Ascending aorta (tissue), 2 donors: ENCODE measurements at regions not wholly inside any gene's neighbourhood (a gene's known extent, or its start where the extent isn't known, plus 50 kb on each side); places are given as distances from the start of the nearest gene placed in this dataset.

Source experiments
- DNase-seq, 2 donors: peaks; one replicate each; pipeline ENCODE4 v3.0.0-alpha.2; 2019; ENCODE audit warnings: low spot score in 2 of 2
- H3K27ac ChIP-seq, 2 donors: fragments of 200-600 bp; sonication (generic); one replicate each; pipeline ENCODE4 v1.5.1; 2016 to 2017; ENCODE audit warnings: mild to moderate bottlenecking in 1 of 2
- H3K27me3 ChIP-seq: fragments of 200-600 bp; sonication (generic); one replicate; pipeline ENCODE4 v1.5.1; 2017
- H3K36me3 ChIP-seq, 2 donors: fragments of 200-600 bp; sonication (generic); one replicate each; pipeline ENCODE4 v1.5.1; 2016
- H3K4me1 ChIP-seq, 2 donors: fragments of 200-600 bp; sonication (generic); one replicate each; pipeline ENCODE4 v1.5.1; 2016 to 2017; ENCODE audit warnings: mild to moderate bottlenecking in 1 of 2
- H3K4me3 ChIP-seq, 2 donors: fragments of 200-600 bp; sonication (generic); one replicate each; pipeline ENCODE4 v1.5.1; 2016 to 2017; ENCODE audit warnings: mild to moderate bottlenecking in 1 of 2
- H3K9me3 ChIP-seq, 2 donors: fragments of 200-600 bp; sonication (generic); one replicate each; pipeline ENCODE4 v1.5.1; 2016
- CTCF ChIP-seq, 3 experiments: fragments of 200-600 bp in 2 of 3; fragments of 450-650 bp in 1 of 3; sonication (generic) in 2 of 3; IDR thresholded peaks; one replicate each; pipeline ENCODE4 v1.5.1; 2016 to 2019; ENCODE audit warnings: antibody characterized with exemption in 3 of 3, mild to moderate bottlenecking in 1 of 3, moderate library complexity in 1 of 3
- intact Hi-C: fragments of 100-400 bp; cut with DNase I; formaldehyde crosslinking; loops from one replicate; pipeline ENCODE4 v1.15.1; 2023

DNA sequence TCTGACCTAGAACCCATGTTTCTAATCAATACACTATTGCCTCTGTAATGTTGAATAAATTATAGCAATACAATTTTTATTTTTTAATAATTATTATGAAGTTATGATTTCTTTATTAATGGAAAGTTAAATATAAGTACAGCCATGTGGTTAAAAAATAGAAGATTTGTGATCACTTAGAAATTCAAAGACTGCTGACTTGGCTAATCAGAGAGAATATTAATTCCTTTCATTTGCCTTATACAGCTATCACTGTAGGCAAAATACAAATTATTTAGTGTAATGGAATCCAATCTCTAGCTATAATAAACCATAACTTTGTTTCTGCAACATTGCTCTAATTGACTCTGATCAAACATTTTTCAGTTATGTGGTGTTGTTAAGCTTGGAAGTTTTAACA is 255.0 kb upstream of the TAS2R1 start:
- Histone ChIP-seq H3K4me1 (no peaks in the 10 kb centered on the region), H3K9me3 (no peaks in the 10 kb centered on the region), H3K27me3 (no peaks in the 10 kb centered on the region), H3K4me3 (no peak overlapping the region), H3K27ac (no peak overlapping the region), H3K36me3 (no peaks in the 10 kb centered on the region)
- no peak for TF ChIP-seq CTCF (IDR thresholded peaks at IDR 0.05)
- DNase-seq, result no peak
- intact Hi-C loops, result no loop called here

DNA sequence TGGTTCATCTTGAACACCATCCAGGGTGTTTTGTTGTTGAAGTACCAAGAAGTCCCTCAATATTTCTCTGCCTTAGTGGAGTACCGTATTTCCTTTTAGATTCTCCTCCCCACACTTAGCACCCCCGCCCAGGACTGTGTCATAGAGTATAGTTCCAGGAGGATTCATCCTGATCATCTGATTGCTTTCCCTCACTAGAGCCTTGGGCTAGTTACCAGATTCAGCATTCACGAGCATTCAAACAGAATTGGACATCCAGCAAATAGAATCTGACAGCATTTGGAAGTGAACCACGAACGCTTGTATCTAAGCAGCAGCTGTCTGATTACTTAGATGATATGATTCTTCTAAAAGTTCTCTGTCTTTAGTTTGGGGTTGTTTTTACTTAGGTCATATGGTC is 248.1 kb upstream of the TAS2R1 start:
- TF ChIP-seq CTCF (IDR thresholded peaks at IDR 0.05), result no peak
- intact Hi-C loops, result no loop called here

DNA sequence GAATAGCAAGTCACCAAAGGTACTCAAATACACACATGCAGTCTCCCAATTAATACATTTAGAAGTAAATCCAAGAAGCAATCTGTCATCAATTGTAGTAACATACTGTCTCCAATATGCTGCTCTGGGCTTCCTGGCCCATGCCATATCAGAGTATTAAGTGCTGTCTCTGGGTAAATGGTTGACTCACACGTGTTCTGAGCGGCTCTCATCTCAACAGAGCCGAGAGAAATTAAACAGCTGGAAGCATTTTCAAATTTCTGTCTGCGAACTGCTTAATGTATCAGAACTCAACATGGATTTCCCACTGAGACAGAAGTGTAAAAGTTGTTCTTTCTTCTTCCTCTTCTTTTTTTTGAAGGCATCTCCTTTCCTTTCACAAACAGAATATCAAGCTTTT is 247.3 kb upstream of the TAS2R1 start:
- TF ChIP-seq CTCF (IDR thresholded peaks at IDR 0.05), result no peak
- Histone ChIP-seq H3K27ac (no peak overlapping the region), H3K9me3 (no peaks in the 10 kb centered on the region), H3K27me3 (no peaks in the 10 kb centered on the region), H3K36me3 (no peaks in the 10 kb centered on the region), H3K4me1 (no peaks in the 10 kb centered on the region), H3K4me3 (no peak overlapping the region)
- intact Hi-C loops, result no loop called here
- no peak for DNase-seq

More for the DNA sequence above, 248.1 kb upstream of the TAS2R1 start:
- no peak for DNase-seq
- no peaks in the 10 kb centered on the region for H3K4me1 ChIP-seq
- no peak overlapping the region for H3K27ac ChIP-seq
- no peaks in the 10 kb centered on the region for H3K27me3 ChIP-seq
- H3K36me3 ChIP-seq, result no peaks in the 10 kb centered on the region
- H3K4me3 ChIP-seq, result no peak overlapping the region
- H3K9me3 ChIP-seq, result no peaks in the 10 kb centered on the region

- no peak for TF ChIP-seq CTCF (IDR thresholded peaks at IDR 0.05)
- H3K9me3 ChIP-seq, result no peaks in the 10 kb centered on the region
- no peaks in the 10 kb centered on the region for H3K36me3 ChIP-seq
- H3K4me1 ChIP-seq, result no peaks in the 10 kb centered on the region
- no peaks in the 10 kb centered on the region for H3K27me3 ChIP-seq
- no peak overlapping the region for H3K4me3 ChIP-seq
- no peak for DNase-seq
- intact Hi-C loops, result no loop called here
- no peak overlapping the region for H3K27ac ChIP-seq
Observed at GRCh38 chr5:9876451-9876850, 246.3 kb upstream of the TAS2R1 start.

DNA sequence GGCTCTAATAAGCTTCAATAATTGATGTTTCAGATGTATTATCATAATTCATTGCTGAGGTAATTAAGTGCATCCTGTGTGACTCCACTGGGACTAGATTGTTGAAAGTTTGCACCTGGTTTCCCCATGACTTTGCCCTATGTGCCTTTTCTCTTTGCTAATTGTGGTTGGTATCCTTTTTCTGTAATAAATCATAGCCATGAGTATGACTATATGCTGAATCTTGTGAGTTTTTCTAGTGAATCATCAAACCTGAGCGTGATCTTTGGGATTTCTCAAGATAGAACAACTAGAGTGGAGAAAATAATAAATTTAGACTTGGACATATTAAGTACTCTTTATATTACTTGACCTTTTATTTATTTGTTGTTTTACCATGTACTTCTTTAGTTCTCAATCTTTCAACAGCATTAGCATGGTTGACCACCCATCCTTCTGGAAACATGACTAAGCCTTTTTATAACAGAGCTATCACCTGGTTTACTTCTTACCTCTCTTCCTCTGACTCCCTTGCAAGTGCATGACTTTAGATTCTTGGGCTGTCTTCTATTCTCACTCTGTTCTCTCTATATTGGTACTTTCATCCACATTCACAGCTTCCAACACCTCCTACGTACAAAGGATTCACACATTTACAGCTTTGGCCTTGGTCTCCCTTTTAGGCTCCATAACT is 239.6 kb upstream of the TAS2R1 start:
- DNase-seq, result no peak
- Histone ChIP-seq H3K27me3 (no peaks in the 10 kb centered on the region), H3K4me3 (no peak overlapping the region), H3K4me1 (no peaks in the 10 kb centered on the region), H3K9me3 (peaks cover 0 to 15% of the 10 kb centered on the region in 2 donors), H3K36me3 (no peaks in the 10 kb centered on the region), H3K27ac (no peak overlapping the region)
- intact Hi-C loops, result no loop called here
- no peak for TF ChIP-seq CTCF (IDR thresholded peaks at IDR 0.05)

DNA sequence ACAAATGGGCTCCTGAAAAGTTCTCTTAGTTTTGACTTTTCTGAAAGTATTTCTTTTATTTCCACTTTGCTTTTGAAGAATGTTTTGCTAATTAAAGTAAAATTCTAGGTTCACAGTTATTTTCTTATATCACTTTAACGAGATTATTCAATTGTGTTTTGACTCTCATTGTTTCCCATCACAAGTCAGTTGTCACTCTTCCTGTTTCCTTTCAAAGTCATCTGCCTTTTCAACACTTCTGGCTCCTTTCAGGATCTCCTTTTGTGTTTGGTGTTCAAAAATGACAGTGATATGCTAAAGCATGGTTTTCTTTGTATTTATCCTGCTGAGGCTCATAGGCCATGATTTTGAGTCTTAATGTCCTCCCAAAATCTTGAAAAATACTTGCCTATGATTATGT is 235.4 kb upstream of the TAS2R1 start:
- no peaks in the 10 kb centered on the region for H3K4me1 ChIP-seq
- DNase-seq, result no peak
- H3K9me3 ChIP-seq, result peaks cover 0 to 19% of the 10 kb centered on the region in 2 donors
- H3K27me3 ChIP-seq, result no peaks in the 10 kb centered on the region
- intact Hi-C loops, result no loop called here
- H3K27ac ChIP-seq, result no peak overlapping the region
- H3K4me3 ChIP-seq, result no peak overlapping the region
- no peaks in the 10 kb centered on the region for H3K36me3 ChIP-seq
- TF ChIP-seq CTCF (IDR thresholded peaks at IDR 0.05), result no peak
